NCI-H774 (cell line): ENCODE measurements at regions not wholly inside any gene's neighbourhood (a gene's known extent, or its start where the extent isn't known, plus 50 kb on each side); places are given as distances from the start of the nearest gene placed in this dataset.

Source experiments
- DNase-seq: peaks from one replicate; lab custom pipeline; 2025; lab: John Stamatoyannopoulos, UW

GRCh38 chr6:148212366-148212765 is 130.3 kb upstream of the SASH1 start:
- DNase-seq, result no peak

DNA sequence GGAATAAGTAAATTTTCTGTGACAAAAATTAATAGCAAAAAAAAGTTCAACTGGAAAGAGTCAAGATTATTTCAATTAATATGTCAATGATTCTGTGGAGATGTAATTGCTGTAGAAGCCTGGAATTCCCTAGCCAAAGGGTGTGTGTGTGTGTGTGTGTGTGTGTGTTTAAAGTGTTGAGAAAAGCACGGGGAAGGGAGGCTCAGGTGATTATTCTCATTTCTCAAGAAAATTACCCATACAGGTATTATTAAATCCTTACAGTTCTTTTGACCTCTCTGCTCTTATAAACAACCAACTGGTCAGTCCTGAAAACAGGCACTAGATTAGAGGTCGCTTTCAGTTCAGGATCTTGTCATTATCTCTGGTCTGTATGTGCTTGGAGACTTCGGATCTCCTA is 129.3 kb upstream of the SASH1 start:
- no peak for DNase-seq

- no peak for DNase-seq
Measured at GRCh38 chr6:148214667-148215066, 128.0 kb upstream of the SASH1 start.

GRCh38 chr6:148217051-148217450 is 125.6 kb upstream of the SASH1 start:
- no peak for DNase-seq

GRCh38 chr6:148217921-148218320 is 124.7 kb upstream of the SASH1 start:
- no peak for DNase-seq

GRCh38 chr6:148218542-148219258 is 123.9 kb upstream of the SASH1 start:
- no peak for DNase-seq

GRCh38 chr6:148221196-148221979 is 121.2 kb upstream of the SASH1 start:
- DNase-seq, result no peak

- no peak for DNase-seq
Measured at GRCh38 chr6:148222376-148222775, 120.3 kb upstream of the SASH1 start.

GRCh38 chr6:148222846-148223245 is 119.8 kb upstream of the SASH1 start:
- DNase-seq, result no peak

GRCh38 chr6:148223424-148223842 is 119.2 kb upstream of the SASH1 start:
- DNase-seq, result no peak

- no peak for DNase-seq
Measured at GRCh38 chr6:148225871-148226270, 116.8 kb upstream of the SASH1 start.

DNA sequence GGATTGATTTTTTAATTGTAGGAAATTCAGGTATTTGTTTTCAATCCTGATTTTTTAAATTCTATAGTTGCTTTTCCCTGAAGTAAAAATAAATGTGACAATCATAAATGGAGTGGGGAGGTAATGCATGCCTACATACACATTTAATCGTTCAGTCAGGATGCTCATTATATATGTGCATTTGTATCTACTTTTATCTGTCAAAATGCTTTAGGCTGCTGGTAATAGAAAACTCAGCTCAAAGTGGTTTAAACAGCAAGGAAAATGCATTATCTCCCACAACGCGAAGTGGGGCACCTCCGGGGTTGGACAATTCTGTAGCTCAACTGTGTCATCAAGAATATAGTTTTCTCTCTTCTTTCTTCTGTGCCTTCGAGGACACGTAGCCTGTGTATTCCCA is 116.4 kb upstream of the SASH1 start:
- no peak for DNase-seq

DNA sequence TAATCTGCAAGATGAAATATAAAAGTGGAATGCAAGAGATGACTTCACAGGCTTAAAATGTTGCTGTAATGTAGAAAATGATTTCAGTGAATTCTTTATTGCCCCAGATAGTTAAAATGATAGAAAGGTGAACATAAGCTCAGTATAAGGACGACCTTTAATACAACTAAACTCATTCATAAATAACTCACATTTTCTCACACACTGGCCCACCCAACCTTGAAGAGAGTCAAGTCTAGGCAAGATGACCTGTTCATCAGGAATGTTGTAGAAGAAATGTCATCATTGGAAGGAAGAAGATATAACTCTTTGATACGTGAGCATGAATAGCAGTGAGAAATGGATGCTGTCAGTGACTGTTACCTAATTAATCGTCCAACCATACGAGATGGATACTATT is 111.1 kb upstream of the SASH1 start:
- DNase-seq, result no peak

DNA sequence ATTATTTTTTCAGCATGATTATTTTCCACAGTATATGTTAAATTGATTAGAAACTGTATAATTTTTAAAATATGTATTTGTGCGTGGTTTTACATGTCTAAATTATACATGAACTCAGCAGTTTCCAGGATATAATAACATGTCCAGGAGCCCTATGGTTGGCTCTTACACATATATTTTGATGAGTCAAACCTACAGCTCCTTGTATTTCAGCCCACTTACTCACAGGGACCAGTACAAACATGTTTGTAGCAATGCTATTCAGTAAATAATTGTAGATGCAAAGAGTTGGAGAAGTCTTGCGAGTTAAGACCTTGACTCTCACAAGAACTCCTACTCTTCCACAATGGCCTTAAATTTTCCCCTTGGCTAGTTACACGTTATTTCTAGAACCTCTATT is 107.2 kb upstream of the SASH1 start:
- DNase-seq, result no peak

DNA sequence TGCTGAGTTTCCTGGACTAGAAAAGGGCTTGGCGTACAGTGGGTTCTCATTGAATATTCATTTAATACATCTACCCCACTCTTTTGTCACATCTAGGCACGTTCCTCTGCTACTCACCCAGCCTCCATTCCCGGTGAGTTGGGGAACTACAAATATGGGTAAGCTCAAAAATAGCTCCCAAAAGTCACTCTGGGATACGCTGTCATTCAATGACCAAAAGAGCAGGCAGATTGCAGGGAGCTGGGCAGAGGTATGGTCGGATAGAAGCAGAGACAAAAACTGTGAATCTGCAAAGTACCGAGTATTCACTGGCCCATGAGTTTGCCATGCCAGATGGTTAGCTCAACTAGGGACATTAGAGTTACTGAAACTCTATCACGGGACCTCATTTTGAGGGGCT is 103.9 kb upstream of the SASH1 start:
- no peak for DNase-seq

DNA sequence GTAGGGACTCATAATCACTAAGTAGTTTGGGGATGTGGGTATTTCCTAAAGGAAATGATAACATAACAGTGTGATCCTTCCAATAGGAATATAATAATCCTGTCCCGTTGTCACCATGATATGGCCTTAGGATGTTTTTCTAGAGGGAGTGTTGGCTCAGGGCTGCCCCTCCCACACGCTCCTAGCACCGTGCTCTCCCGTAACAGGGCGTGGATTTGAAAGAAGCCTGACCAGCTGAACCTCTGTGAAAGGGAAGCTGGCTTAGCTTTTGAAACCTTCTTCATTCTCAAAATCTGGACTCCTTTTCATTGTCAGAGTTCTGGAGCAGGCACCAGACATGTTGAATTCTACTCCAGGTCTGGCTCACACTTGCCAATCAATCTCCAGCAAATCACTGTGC is 103.4 kb upstream of the SASH1 start:
- DNase-seq, result no peak

DNA sequence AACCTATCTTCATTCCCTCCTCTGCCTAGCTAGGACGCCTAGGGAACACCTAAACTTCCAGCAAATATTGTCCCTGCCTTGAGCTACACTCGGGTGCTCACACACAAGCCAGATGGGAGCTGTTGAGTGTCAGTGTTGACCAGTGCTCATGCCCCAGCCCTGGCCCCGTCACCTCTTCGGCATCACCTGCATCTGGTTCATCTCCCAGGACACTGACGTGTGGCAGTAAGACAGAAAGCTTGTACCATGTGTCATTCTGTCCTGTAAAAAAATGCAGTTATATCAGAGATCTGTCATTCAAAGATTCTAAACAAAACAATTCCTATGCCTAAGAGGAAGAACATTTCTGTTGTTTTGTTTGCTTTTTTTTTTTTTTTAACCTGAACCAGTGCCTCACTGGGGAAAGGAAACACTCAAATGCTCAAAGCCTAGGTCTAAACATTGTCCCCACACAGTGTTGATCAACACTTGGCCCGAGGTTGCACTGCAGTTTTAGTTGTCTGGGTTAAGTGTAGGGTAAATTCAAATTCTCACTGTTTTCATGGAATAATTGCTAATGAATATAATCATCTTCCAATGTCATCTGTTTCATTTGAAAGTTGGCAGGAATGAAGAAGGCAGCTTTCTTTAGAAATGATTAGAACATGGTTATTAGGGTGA is 102.7 kb upstream of the SASH1 start:
- no peak for DNase-seq

DNA sequence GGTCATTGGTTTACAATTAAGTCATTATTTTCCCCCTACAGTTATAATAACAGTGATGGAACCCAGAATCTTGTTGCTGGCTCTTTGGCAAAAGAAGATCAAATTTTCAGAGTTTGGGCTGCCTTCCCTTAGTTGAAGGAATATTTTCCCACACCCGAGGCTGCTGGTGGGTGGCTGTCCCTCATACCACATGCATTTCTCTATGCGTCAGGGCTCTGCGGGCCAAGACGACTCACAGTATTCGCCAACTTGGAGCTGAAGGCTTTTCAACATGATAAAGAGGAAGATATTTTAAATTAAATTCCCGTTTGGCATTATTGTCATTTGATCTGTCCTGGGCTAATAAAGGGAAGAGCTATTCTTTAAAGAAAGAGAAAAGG is 102.2 kb upstream of the SASH1 start:
- no peak for DNase-seq

DNA sequence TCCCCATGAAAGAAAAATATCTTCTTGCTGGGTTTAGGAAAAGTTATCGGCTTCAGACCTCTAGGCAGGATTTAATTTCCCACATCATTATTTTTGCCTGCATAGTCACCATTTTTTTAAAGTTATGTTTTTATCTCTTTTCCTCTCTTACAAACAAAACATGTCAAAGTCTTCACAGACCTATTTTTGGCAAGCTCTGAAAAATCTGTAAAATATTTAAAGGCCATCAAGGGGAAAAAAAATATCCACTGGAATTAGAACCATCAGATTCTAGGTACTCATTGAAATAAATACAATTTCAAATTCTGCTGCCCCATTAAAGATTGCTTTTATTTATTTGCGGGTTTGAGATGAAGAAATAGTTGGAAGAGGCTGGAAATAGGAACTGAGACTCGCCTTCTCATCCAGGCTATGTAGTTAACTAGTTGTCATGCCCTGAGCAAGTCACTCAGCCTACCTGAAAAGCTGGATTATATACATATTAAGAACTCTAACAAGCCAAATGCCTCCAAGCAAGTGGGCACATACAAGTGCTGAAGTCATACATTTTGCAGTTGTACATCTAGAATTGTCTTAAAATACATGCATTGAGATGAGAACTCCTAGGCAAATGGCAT is 101.7 kb upstream of the SASH1 start:
- DNase-seq, result no peak

GRCh38 chr6:148242180-148242579 is 100.5 kb upstream of the SASH1 start:
- no peak for DNase-seq

GRCh38 chr6:148244217-148244935 is 98.3 kb upstream of the SASH1 start:
- DNase-seq, result no peak
